GM12873 (cell line): ENCODE measurements at regions not wholly inside any gene's neighbourhood (a gene's known extent, or its start where the extent isn't known, plus 50 kb on each side); places are given as distances from the start of the nearest gene placed in this dataset.

ENCODE experiments used
- TF ChIP-seq, protein P1 (sequence below): IDR thresholded peaks from 2 replicates; pipeline ENCODE4 v1.5.1; 2012; ENCODE audit warnings: low read depth, mild to moderate bottlenecking, moderate library complexity, low read length, control low read depth; ENCODE audit not compliant: insufficient read depth; ENCODE audit errors: missing control alignments

DNA sequence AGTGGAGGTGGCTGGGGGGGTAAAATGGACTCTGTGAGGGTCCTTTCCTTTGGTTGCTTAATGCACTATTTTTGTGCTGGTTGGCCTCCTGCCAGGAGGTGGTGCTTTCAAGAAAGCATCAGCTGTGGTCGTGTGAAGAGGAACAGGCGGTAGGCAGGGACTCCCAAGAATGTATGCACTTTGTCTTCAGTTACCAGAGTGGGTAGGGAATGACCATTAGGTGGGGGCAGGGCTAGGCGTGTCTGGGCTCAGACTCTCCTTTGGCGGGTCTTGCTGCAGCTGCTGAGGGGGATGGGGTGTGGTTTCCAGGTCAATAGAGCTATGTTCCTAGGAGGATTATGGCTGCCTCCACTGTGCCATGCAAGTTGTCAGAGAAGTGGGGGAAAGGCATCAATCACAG, 509.0 kb downstream of the PCDH19 start:
- TF ChIP-seq, protein P1, sequence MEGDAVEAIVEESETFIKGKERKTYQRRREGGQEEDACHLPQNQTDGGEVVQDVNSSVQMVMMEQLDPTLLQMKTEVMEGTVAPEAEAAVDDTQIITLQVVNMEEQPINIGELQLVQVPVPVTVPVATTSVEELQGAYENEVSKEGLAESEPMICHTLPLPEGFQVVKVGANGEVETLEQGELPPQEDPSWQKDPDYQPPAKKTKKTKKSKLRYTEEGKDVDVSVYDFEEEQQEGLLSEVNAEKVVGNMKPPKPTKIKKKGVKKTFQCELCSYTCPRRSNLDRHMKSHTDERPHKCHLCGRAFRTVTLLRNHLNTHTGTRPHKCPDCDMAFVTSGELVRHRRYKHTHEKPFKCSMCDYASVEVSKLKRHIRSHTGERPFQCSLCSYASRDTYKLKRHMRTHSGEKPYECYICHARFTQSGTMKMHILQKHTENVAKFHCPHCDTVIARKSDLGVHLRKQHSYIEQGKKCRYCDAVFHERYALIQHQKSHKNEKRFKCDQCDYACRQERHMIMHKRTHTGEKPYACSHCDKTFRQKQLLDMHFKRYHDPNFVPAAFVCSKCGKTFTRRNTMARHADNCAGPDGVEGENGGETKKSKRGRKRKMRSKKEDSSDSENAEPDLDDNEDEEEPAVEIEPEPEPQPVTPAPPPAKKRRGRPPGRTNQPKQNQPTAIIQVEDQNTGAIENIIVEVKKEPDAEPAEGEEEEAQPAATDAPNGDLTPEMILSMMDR: no peak

- TF ChIP-seq, protein P1: no peak
Observed at GRCh38 chrX:99887918-99888317, 522.2 kb downstream of the PCDH19 start.

- TF ChIP-seq, protein P1: peak; percentile 33
Observed at GRCh38 chrX:99857455-99857854, 552.6 kb downstream of the PCDH19 start.

- TF ChIP-seq, protein P1: no peak
Observed at GRCh38 chrX:99833821-99834220, 576.3 kb downstream of the PCDH19 start.

GRCh38 chrX:99820197-99820596, 589.9 kb downstream of the PCDH19 start:
- TF ChIP-seq, protein P1: no peak

GRCh38 chrX:99800016-99800415, 610.1 kb downstream of the PCDH19 start:
- TF ChIP-seq, protein P1: no peak

GRCh38 chrX:99798936-99799335, 611.1 kb downstream of the PCDH19 start:
- TF ChIP-seq, protein P1: no peak
